ENCODE measurements at regions not wholly inside any gene's neighbourhood (a gene's known extent, or its start where the extent isn't known, plus 50 kb on each side); places are given as distances from the start of the nearest gene placed in this dataset.
"Not testable (repeated sequence)": the region's sequence is repeated elsewhere in the genome, so short reads cannot be mapped to it uniquely, and the experiment has no call there.

GRCh38 chr16:63157818-63158217 lies 1121.6 kb upstream of the CDH8 start:
- DNase-seq, result no peak

DNA sequence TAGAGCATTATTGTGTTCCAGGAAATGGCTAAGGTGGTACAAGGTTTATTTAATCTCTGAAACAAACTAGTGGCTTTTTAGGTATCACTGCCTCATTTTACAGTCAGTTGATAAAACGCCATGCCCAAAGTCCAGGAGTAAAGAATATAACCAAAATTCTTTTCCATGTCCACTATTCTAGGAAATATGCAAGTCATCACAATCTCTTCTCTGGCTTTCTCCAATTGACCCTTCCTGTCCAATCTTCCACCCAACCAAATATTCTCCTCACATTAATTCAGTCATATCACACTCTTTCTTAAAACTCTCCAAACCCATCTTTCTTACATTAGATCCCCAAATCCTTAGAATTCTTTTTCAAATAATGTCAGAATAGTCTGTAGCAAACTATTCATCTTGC lies 1110.0 kb upstream of the CDH8 start:
- DNase-seq, result no peak

GRCh38 chr16:63145411-63145810 lies 1109.2 kb upstream of the CDH8 start:
- DNase-seq, result no peak

GRCh38 chr16:63135069-63135468 lies 1098.8 kb upstream of the CDH8 start:
- DNase-seq, result no peak

DNA sequence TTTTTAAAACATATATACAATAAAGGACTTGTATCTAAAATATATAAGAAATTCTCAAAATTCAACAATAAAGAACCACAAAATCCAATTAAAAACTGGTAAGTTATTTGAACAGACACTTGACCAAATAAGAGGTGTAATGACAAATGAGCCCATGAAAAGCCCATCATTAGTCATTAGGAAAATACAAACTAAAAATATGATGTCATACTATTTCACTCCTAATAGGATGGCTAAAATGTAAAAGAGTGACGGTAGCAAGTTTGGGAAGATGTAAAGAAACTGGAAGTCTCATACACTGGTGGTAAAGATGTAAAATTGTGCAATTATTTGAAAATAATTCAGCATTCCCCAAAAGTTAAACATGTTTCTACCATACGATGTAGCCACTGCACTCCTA lies 1095.3 kb upstream of the CDH8 start:
- no peak for DNase-seq

GRCh38 chr16:63130942-63131341 lies 1094.7 kb upstream of the CDH8 start:
- no peak for DNase-seq

DNA sequence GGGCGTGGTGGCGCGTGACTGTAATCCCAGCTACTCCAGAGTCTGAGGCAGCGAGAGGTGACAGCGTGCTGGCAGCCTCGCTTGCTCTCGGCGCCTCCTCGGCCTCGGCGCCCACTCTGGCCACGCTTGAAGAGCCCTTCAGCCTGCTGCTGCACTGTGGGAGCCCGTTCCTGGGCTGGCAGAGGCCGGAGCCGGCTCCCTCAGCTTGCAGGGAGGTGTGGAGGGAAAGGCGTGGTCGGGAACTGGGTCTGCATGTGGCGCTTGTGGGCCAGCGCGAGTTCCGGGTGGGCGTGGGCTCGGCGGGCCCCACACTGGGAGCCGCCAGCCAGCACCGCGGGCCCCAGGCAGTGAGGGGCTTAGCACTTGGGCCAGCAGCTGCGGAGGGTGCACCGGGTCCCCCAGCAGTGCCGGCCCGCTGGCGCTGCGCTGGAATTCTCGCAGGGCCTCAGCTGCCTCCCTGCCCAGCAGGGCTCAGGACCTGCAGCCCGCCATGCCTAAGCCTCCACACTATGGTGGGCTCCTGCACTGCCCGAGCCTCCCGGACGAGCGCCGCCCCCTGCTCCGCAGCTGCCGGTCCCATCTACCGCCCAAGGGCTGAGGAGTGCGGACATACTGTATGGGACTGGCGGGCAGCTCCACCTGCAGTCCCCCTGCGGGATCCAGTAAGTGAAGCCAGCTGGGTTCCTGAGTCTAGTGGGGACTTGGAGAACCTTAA lies 1093.3 kb upstream of the CDH8 start:
- no peak for DNase-seq

GRCh38 chr16:63119905-63120304 lies 1083.7 kb upstream of the CDH8 start:
- not testable (repeated sequence) for DNase-seq

- DNase-seq, result no peak
Observed at GRCh38 chr16:63100082-63100481, 1063.8 kb upstream of the CDH8 start.

- no peak for DNase-seq
Observed at GRCh38 chr16:63096857-63097256, 1060.6 kb upstream of the CDH8 start.

DNA sequence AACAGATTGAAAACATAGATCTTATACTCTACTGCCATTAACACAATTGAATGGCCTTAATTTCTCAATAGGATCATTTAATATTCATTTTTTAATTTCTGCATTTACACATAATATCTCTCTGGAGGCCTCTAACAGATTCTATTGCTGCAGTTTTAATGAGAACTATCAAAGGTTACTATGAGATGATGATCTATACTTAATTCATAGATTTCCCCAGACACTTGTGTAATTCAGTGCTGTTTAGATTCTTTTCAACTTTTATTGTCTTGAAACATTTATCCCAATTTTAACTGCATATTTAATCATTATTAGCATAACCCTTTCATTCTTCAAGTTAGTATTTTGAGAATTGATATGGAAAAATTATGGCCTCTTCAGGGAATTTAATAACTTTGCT lies 1056.5 kb upstream of the CDH8 start:
- no peak for DNase-seq

DNA sequence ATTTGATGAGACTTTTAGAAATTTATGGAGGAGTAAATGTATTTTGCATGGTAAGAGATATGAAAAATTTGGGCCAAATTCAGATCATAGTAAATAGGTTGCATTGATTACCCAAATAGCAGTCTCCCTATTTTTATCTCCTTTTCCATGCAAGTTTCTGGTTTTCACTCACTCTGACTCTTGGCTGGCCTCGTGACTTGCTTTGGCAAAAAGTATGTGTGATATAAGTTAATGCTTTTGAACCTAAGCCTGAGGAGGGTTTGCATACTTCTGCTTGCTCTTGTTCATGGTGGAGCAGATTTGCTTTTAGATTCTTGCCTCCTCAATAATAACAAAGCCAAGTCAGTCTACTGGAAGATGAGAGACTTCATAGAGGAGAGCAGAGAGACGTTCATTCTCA lies 1045.9 kb upstream of the CDH8 start:
- no peak for DNase-seq

GRCh38 chr16:63080746-63081145 lies 1044.5 kb upstream of the CDH8 start:
- DNase-seq, result no peak

- DNase-seq, result no peak
Observed at GRCh38 chr16:63069047-63069446, 1032.8 kb upstream of the CDH8 start.

- DNase-seq, result no peak
Observed at GRCh38 chr16:63067141-63067540, 1030.9 kb upstream of the CDH8 start.

GRCh38 chr16:63066552-63066951 lies 1030.3 kb upstream of the CDH8 start:
- DNase-seq, result no peak

GRCh38 chr16:63061319-63061718 lies 1025.1 kb upstream of the CDH8 start:
- no peak for DNase-seq

DNA sequence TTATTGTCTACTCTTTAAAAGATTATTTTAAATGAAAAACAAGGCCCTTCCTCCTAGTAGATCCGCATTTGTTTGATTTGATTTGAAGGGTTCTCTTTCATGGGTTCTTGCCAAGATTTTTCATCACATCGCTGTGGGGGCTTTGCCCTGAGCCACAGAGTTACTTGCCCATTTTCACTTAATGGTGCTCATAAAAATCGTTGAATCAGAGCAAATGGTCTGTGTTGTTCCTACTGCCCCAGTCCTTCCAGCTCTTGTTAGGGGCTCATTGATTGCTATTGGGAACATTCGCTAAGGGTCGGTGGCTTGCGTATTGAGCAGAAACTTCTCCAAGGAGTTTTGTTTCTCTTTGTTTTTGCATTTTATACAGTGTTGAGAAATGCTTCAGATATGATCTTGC lies 1023.4 kb upstream of the CDH8 start:
- no peak for DNase-seq

DNA sequence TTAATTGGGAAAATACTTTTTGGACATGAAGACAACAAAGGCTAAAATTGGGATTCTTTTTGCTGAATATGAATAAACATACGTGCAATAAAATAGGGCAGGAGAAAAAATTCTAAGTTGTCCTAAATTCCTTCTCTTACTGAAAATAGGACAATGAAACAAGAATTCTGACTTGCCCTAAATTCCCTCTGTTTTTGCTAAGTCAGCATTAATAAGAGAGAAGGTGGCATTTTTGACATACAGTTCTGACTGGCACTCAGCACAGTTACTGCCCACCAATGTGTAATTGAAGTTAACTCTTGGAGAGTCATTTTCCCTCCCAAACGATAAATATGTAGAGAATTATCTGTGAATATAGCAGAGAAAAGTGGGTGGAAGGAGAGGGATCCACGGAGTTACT lies 1021.1 kb upstream of the CDH8 start:
- no peak for DNase-seq

DNA sequence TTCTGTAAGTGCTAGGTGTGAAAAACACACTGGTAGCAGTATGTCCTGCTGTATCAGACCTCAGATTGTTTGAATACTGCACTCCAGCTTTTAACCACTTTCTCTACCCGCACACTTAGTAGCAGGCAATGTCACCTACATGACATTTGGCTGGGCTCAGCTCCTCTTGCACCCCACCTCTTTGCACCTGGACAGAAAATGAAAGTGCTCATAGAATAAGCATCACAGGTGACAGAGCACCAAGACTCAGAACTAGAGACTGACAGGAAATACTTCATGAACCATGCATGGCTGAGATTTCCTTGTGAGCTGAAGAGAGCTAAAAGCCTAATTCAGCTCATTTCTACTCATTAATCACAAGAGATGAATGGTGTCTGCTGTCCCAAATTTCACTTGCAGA lies 1014.2 kb upstream of the CDH8 start:
- no peak for DNase-seq

GRCh38 chr16:63038397-63039106 lies 1002.3 kb upstream of the CDH8 start:
- DNase-seq, result no peak

- no peak for DNase-seq
Observed at GRCh38 chr16:63037761-63038396, 1001.6 kb upstream of the CDH8 start.

DNA sequence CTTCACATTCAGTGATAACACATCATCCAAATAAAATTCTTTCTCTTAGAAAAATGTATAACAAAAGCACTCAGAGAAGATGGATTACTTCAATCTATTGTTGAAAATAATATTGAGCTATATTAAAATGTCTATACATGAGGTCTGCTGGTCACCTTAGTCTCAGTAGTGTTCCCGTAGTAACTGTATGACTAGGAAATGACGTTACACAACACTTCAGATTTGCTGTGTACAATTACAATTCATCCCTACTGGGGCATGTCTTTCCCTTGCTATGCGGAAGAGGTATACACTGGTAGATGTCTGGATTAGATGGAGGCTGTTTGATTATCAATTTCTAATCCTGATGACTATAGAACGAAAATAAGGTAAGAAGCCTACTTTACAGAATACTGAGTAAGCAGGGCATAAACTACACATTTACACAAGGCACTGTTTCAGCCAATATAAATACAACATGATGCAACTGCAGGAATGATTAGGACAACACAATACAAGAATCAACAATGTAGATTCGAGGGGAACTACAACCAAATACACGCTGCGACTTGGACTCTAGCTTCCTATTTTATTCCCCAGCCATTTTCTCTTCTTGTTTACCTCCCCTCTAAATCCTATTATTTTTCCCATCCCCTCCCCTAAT lies 982.5 kb upstream of the CDH8 start:
- DNase-seq, result no peak

DNA sequence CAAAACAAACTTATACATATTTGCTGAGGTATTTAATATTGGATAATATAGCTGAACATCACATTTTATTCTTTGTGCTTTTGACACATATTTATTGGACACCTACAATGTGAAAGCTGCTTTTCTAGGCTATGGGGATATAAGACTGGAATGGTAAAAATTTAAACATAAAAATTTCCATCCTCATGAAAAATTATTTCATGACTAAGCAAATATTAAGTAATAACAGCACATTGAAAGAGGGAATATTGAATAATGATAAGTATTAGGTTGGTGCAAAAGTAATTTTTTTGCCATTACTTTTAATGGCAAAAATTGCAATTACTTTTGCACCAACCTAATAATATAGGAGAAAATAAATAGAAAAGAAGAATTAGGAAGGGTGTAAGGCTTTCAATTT lies 972.5 kb upstream of the CDH8 start:
- DNase-seq, result no peak
